ENCODE measurements at regions not wholly inside any gene's neighbourhood (a gene's known extent, or its start where the extent isn't known, plus 50 kb on each side); places are given as distances from the start of the nearest gene placed in this dataset.
"Not testable (repeated sequence)": the region's sequence is repeated elsewhere in the genome, so short reads cannot be mapped to it uniquely, and the experiment has no call there.

DNA sequence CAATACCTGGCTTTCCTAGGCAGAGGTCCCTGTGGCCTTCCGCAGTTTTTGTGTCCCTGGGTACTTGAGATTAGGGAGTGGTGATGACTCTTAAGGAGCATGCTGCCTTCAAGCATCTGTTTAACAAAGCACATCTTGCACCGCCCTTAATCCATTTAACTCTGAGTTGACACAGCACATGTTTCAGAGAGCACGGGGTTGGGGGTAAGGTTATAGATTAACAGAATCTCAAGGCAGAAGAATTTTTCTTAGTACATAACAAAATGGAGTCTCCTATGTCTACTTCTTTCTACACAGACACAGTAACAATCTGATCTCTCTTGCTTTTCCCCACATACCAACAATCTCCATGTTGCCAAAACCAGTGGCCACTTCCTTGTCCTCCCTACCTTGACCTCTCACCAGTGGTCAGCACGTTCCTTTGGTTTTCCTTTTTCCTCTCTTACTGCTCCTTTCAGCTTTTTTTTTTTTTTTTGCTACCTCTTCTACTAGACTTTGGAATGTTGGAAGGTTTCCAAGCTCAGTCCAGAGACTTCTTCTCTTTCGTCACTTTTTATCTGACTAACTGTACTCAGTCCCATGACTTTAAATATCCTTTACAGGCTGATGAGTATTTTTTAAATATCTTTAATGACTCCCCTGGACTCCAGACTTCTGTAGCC, 395.3 kb downstream of the ATP23 start:
- H3K36me3 Mint-ChIP-seq (ENCODE audit: low read depth); H3K27me3 Mint-ChIP-seq; ATAC-seq; DNase-seq; H3K4me3 Mint-ChIP-seq; H3K4me1 Mint-ChIP-seq; H3K9me3 Mint-ChIP-seq; H3K27ac Mint-ChIP-seq: not testable (repeated sequence)

GRCh38 chr12:58337539-58337938, 396.2 kb downstream of the ATP23 start:
- not testable (repeated sequence) for H3K36me3 Mint-ChIP-seq (ENCODE audit: low read depth); H3K9me3 Mint-ChIP-seq; H3K4me1 Mint-ChIP-seq; H3K27me3 Mint-ChIP-seq; H3K27ac Mint-ChIP-seq; DNase-seq; H3K4me3 Mint-ChIP-seq; ATAC-seq

DNA sequence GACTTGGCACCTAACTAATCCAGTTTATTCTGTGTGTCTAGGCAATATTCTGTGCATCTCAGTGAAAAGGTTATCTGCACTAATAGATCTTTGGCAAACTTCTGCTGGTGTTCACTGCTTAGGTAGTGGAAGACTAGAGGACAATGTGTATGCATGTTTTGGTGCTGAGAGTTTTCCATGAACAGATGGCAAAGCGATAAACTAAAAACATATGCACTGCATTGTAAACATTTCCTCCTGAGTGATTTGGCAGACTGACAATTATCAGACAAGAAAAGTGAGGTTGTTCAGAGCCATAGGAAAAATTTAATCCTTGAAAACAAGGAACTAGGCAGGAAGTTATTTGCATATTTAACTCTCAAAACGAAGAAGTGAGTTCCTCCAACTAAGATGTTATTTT, 400.4 kb downstream of the ATP23 start:
- no peaks in the 10 kb centered on the region for H3K4me1 Mint-ChIP-seq
- ATAC-seq (no peak), DNase-seq (no peak)
- H3K4me3 Mint-ChIP-seq: no peak overlapping the region
- peaks cover 12% of the 10 kb centered on the region for H3K27me3 Mint-ChIP-seq
- H3K9me3 Mint-ChIP-seq: no peaks in the 10 kb centered on the region
- H3K27ac Mint-ChIP-seq: no peak overlapping the region
- H3K36me3 Mint-ChIP-seq (ENCODE audit: low read depth): no peaks in the 10 kb centered on the region

DNA sequence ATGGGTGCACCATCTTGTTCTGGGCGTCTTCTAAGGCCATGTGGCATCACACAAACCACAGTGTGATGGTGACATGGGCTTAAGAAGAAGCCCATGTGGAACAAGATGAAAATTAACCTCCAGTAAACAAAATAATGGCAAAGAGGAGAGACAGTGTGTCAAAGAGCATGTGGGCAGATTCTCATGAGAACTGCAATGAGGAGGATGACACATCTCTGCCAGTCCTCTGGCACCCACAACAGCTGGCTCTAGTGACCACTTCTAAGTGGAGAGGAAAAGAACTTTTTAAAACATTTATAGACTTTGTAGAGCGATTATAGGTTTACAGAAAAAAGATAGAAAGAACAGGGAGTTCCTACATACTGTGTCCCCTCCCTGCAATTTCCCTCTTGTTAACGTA, 401.4 kb downstream of the ATP23 start:
- H3K4me3 Mint-ChIP-seq: no peak overlapping the region
- no peak for ATAC-seq
- DNase-seq: no peak
- no peaks in the 10 kb centered on the region for H3K4me1 Mint-ChIP-seq
- H3K27ac Mint-ChIP-seq: no peak overlapping the region
- H3K9me3 Mint-ChIP-seq: no peaks in the 10 kb centered on the region
- peaks cover 12% of the 10 kb centered on the region for H3K27me3 Mint-ChIP-seq
- no peaks in the 10 kb centered on the region for H3K36me3 Mint-ChIP-seq (ENCODE audit: low read depth)

DNA sequence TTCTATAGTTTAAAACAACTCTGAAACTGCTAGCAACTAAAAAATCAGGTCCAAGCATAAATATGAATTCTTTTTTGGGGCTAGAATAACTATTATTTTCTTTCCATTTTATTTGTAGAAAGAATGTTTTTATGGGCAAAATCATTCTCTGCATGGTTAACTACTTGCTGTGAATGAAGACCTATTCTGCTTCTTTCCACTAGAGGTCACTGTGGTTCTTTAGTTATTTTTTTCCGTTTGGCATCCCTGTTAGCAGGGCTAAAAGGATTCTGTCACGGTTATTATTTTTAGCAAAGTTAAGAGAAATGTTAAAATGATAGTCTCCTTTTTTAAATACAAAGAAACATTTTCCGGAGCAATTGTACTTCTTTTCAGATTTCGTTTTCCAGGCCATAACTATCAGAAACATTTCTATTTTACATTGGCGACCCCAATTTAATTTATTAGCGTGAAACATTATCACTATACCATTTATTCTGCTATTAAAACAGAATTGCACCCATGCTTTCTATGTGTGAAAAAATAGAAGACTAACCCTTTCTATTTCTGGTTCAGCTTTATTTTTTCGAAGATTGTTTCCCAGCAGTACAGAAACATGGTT, 404.8 kb downstream of the ATP23 start:
- ATAC-seq (no peak), DNase-seq (no peak)

GRCh38 chr12:58347188-58347587, 405.8 kb downstream of the ATP23 start:
- no peaks in the 10 kb centered on the region for H3K4me1 Mint-ChIP-seq

More for the DNA sequence above, 404.8 kb downstream of the ATP23 start:
- no peaks in the 10 kb centered on the region for H3K9me3 Mint-ChIP-seq
- no peaks in the 10 kb centered on the region for H3K4me1 Mint-ChIP-seq
- H3K36me3 Mint-ChIP-seq (ENCODE audit: low read depth): no peaks in the 10 kb centered on the region
- no peak overlapping the region for H3K4me3 Mint-ChIP-seq
- H3K27ac Mint-ChIP-seq: no peak overlapping the region
- peaks cover 12% of the 10 kb centered on the region for H3K27me3 Mint-ChIP-seq

GRCh38 chr12:58347691-58348090, 406.3 kb downstream of the ATP23 start:
- peaks cover 12% of the 10 kb centered on the region for H3K27me3 Mint-ChIP-seq
- H3K9me3 Mint-ChIP-seq: no peaks in the 10 kb centered on the region
- ATAC-seq (no peak), DNase-seq (no peak)
- no peaks in the 10 kb centered on the region for H3K36me3 Mint-ChIP-seq (ENCODE audit: low read depth)
- H3K4me3 Mint-ChIP-seq: no peak overlapping the region
- H3K4me1 Mint-ChIP-seq: no peaks in the 10 kb centered on the region
- no peak overlapping the region for H3K27ac Mint-ChIP-seq

More at GRCh38 chr12:58347188-58347587, 405.8 kb downstream of the ATP23 start:
- Mint-ChIP-seq H3K27ac (no peak overlapping the region), H3K27me3 (peaks cover 12% of the 10 kb centered on the region), H3K36me3 (ENCODE audit: low read depth) (no peaks in the 10 kb centered on the region), H3K9me3 (no peaks in the 10 kb centered on the region), H3K4me3 (no peak overlapping the region)
- DNase-seq: no peak
- ATAC-seq: no peak

DNA sequence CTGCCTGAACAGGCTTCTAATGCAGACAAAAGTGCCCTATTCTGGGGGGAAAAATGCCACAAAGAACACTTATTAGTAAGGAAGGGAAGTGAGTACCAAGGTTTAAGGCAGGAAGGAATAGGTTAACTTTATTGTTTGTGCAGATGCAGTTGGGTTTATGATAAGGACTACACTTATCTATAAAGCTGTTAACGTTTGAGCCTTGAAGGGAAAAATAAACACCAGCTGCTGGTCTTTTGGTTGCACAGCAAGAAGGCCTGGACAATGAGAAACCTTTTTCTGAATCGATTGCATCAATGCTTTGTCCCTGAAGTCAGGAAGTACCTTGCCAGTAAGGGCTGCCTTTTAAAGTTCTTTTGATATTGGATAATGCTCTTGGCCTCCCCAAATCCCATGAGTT, 407.8 kb downstream of the ATP23 start:
- Mint-ChIP-seq H3K36me3 (ENCODE audit: low read depth) (no peaks in the 10 kb centered on the region), H3K27me3 (peaks cover 7% of the 10 kb centered on the region), H3K4me1 (no peaks in the 10 kb centered on the region), H3K27ac (no peak overlapping the region), H3K4me3 (no peak overlapping the region), H3K9me3 (no peaks in the 10 kb centered on the region)
- no peak for DNase-seq
- ATAC-seq: no peak

GRCh38 chr12:58356794-58357193, 415.4 kb downstream of the ATP23 start:
- peaks cover 5% of the 10 kb centered on the region for H3K27me3 Mint-ChIP-seq
- no peaks in the 10 kb centered on the region for H3K9me3 Mint-ChIP-seq
- no peak overlapping the region for H3K4me3 Mint-ChIP-seq
- ATAC-seq (no peak), DNase-seq (no peak)
- H3K36me3 Mint-ChIP-seq (ENCODE audit: low read depth): no peaks in the 10 kb centered on the region
- H3K4me1 Mint-ChIP-seq: no peaks in the 10 kb centered on the region
- H3K27ac Mint-ChIP-seq: no peak overlapping the region

- no peaks in the 10 kb centered on the region for H3K36me3 Mint-ChIP-seq (ENCODE audit: low read depth)
- H3K4me1 Mint-ChIP-seq: no peaks in the 10 kb centered on the region
- ATAC-seq: no peak
- DNase-seq: no peak
- H3K27ac Mint-ChIP-seq: no peak overlapping the region
- H3K9me3 Mint-ChIP-seq: no peaks in the 10 kb centered on the region
- H3K4me3 Mint-ChIP-seq: no peak overlapping the region
- peaks cover 5% of the 10 kb centered on the region for H3K27me3 Mint-ChIP-seq
These were observed 416.1 kb downstream of the ATP23 start for GRCh38 chr12:58357511-58357910.

DNA sequence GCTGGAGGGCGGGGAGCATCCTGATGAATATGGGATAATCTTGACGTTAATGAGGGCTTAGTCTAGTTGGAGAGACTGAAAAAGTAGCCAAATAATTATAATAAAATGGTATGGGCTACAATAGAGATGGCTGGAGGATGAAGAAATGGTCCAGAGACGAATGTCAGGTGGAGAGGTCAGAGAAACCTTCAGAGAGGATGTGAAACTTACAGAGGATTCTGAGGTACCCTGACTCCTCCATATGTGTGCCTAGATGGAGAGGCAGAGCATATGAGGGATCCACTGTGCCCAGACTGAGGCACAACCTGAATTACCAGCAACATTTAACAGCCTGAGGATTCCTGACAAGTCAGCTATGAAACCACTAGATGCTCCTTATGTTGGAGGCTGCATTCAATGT, 417.0 kb downstream of the ATP23 start:
- ATAC-seq: no peak
- H3K36me3 Mint-ChIP-seq (ENCODE audit: low read depth): no peaks in the 10 kb centered on the region
- no peak for DNase-seq
- no peak overlapping the region for H3K27ac Mint-ChIP-seq
- H3K4me3 Mint-ChIP-seq: no peak overlapping the region
- H3K27me3 Mint-ChIP-seq: peaks cover 3% of the 10 kb centered on the region
- no peaks in the 10 kb centered on the region for H3K4me1 Mint-ChIP-seq
- no peaks in the 10 kb centered on the region for H3K9me3 Mint-ChIP-seq

DNA sequence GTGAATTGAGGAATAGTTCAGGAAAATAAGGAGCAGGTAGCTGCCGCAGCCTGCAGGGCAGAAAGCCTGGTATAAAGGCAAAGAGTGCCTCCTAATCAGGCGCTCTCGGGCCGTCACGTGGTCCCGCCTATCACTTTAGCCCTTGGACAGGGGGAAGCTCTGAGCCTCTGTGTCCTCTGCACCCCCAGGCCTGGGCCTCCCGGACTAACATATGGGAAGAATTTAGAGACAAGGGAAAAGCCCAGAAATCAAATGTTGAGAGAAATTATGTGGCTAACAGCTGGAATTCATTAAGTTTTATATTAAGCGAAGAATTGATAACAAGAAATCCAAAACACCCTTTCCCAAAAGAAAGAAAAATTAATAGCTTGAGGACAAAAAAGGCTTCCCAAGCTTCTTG, 417.7 kb downstream of the ATP23 start:
- ATAC-seq (no peak), DNase-seq (no peak)
- H3K4me1 Mint-ChIP-seq: no peaks in the 10 kb centered on the region
- H3K36me3 Mint-ChIP-seq (ENCODE audit: low read depth): no peaks in the 10 kb centered on the region
- no peak overlapping the region for H3K27ac Mint-ChIP-seq
- no peak overlapping the region for H3K4me3 Mint-ChIP-seq
- H3K27me3 Mint-ChIP-seq: peaks cover 3% of the 10 kb centered on the region
- H3K9me3 Mint-ChIP-seq: no peaks in the 10 kb centered on the region

DNA sequence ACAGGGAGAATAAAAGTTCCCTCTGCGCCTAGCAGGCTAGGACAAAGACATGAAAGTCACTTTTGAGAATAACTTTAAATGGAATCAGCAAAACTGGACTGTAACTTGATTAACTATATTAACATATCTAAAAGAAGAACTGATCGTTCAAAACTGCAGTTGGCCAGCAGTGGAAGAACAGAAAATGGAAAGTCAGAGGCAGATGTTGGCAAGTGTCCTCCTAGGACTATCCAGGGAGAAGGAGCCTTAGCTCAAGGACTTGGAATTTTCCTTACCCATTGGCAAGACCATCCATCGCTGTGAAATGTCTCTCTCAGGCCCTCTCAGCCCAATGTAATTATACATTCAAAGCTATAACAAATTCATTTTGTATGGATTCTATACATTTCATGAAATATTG, 419.7 kb downstream of the ATP23 start:
- no peak for DNase-seq
- Mint-ChIP-seq H3K4me1 (no peaks in the 10 kb centered on the region), H3K27me3 (peaks cover 3% of the 10 kb centered on the region), H3K4me3 (no peak overlapping the region), H3K27ac (no peak overlapping the region), H3K36me3 (ENCODE audit: low read depth) (no peaks in the 10 kb centered on the region), H3K9me3 (no peaks in the 10 kb centered on the region)
- no peak for ATAC-seq

DNA sequence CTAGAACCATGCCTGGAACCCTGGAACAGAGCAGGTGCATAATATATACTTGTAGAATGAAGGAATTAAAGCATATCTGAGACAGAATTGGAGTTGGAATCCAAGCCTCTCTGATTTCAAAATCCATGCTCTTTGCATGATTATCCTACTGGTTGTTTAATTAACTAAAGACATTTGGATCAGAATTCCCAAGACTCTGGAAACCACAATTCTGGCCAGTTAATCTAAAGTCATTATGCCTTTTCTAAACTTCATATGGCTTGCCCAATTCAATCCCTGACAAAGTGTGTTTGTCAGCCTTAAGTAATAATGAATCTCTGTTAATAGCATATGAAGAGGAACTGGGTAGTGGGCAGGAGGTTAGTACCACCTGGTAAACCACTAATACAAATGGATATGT, 422.6 kb downstream of the ATP23 start:
- DNase-seq: no peak
- Mint-ChIP-seq H3K27me3 (no peaks in the 10 kb centered on the region), H3K36me3 (ENCODE audit: low read depth) (no peaks in the 10 kb centered on the region), H3K4me3 (no peak overlapping the region), H3K4me1 (no peaks in the 10 kb centered on the region), H3K27ac (no peak overlapping the region), H3K9me3 (no peaks in the 10 kb centered on the region)
- no peak for ATAC-seq

DNA sequence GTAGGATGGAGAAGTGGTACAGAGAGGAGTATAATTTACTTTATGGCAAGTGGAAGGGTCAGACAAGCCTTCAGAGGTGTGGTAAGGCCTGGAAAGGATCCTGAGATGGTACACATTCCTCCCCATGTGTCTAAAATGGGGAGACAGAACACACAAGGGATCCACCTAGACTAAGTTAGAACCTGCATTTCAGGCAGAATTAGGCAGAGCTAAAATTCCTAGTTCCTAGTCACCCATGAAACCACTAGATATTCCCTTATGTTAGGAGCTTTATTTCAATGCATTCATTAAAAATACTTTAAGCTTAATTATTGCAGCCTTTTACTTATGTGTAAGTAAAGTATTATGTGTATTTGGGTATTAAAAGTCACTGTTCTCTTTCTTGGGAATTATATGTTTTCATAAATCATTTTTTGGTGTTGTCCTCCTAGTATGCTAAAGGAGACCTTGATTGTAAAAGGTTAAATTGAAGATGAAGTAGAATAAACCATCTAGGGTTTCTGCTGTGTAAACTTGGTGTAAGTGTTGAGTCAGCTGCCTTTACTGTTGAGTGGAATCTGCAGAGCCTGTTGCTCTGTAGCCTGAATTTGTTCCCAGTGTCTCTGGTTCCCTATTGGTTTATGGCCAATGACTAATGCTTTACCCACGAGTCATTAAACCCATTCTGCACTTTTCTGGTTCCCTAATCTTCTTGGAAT, 423.2 kb downstream of the ATP23 start:
- Mint-ChIP-seq H3K36me3 (ENCODE audit: low read depth) (no peaks in the 10 kb centered on the region), H3K4me3 (no peak overlapping the region), H3K4me1 (no peaks in the 10 kb centered on the region), H3K27me3 (no peaks in the 10 kb centered on the region), H3K27ac (no peak overlapping the region), H3K9me3 (no peaks in the 10 kb centered on the region)
- DNase-seq: no peak
- no peak for ATAC-seq

Data from activated naive CD8-positive, alpha-beta T cell treated with anti-CD3 and anti-CD28 coated beads, Interleukin-2, amount 50 U/mL, for 24 hours (primary cell).